Hepatocyte (in vitro differentiated cells): ENCODE measurements at regions not wholly inside any gene's neighbourhood (a gene's known extent, or its start where the extent isn't known, plus 50 kb on each side); places are given as distances from the start of the nearest gene placed in this dataset.

Experiments used
- DNase-seq: peaks from one replicate; pipeline ENCODE4 v3.0.0-alpha.2; 2016; ENCODE audit warnings: low spot score
- H2AFZ ChIP-seq: fragments of 200-600 bp; sonication (generic); 2 replicates; pipeline ENCODE4 v1.6.0; 2016; ENCODE audit warnings: antibody characterized with exemption, mild to moderate bottlenecking
- H3K27ac ChIP-seq: fragments of 200-600 bp; sonication (generic); 2 replicates; pipeline ENCODE4 v1.5.1; 2016; ENCODE audit warnings: mild to moderate bottlenecking
- H3K27me3 ChIP-seq: fragments of 200-600 bp; sonication (generic); 2 replicates; pipeline ENCODE4 v1.6.1; 2016
- H3K36me3 ChIP-seq: fragments of 200-600 bp; sonication (generic); replicated peaks from 2 replicates; pipeline ENCODE4 v1.5.1; 2016; ENCODE audit warnings: low read depth; ENCODE audit not compliant: insufficient read depth
- H3K4me1 ChIP-seq: fragments of 200-600 bp; sonication (generic); 2 replicates; pipeline ENCODE4 v1.5.1; 2016; ENCODE audit warnings: mild to moderate bottlenecking, moderate library complexity; ENCODE audit not compliant: insufficient read depth
- H3K4me2 ChIP-seq: fragments of 200-600 bp; sonication (generic); 2 replicates; pipeline ENCODE4 v1.6.0; 2016
- H3K4me3 ChIP-seq: fragments of 200-600 bp; sonication (generic); 2 replicates; pipeline ENCODE4 v1.5.1; 2016; ENCODE audit warnings: mild to moderate bottlenecking
- H3K79me2 ChIP-seq: fragments of 200-600 bp; sonication (generic); 2 replicates; pipeline ENCODE4 v1.6.0; 2017; ENCODE audit warnings: mild to moderate bottlenecking
- H3K9me2 ChIP-seq: fragments of 200-600 bp; sonication (generic); replicated peaks from 2 replicates; pipeline ENCODE4 v1.6.0; 2017; ENCODE audit warnings: mild to moderate bottlenecking; ENCODE audit not compliant: insufficient read depth
- H3K9me3 ChIP-seq: fragments of 200-600 bp; sonication (generic); 2 replicates; pipeline ENCODE4 v1.5.1; 2016; ENCODE audit warnings: low read depth, mild to moderate bottlenecking
- H4K20me1 ChIP-seq: fragments of 200-600 bp; sonication (generic); 2 replicates; pipeline ENCODE4 v1.6.0; 2016; ENCODE audit warnings: mild to moderate bottlenecking; ENCODE audit not compliant: insufficient read depth, poor library complexity, severe bottlenecking
- EZH2 ChIP-seq: fragments of 200-600 bp; sonication (generic); IDR thresholded peaks from 2 replicates; pipeline ENCODE4 v1.6.1; 2016; ENCODE audit warnings: antibody characterized with exemption, mild to moderate bottlenecking, borderline replicate concordance
- EZH2phosphoT487 ChIP-seq: fragments of 200-600 bp; sonication (generic); IDR thresholded peaks from one replicate; pipeline ENCODE4 v1.6.1; 2018; ENCODE audit warnings: antibody characterized with exemption, mild to moderate bottlenecking, low read depth, moderate library complexity; ENCODE audit not compliant: unreplicated experiment, severe bottlenecking
- WGBS: methylation state at CpG from one replicate; pipeline ENCODE4 v1.1.6; 2016; ENCODE audit warnings: low lambda C conversion rate; ENCODE audit errors: missing lambda C conversion rate; 5-methylcytosine and 5-hydroxymethylcytosine counted together
- TF ChIP-seq, protein P1 (sequence below): fragments of 200-600 bp; sonication (generic); IDR thresholded peaks from 2 replicates; pipeline ENCODE4 v1.5.1; 2016; ENCODE audit warnings: antibody characterized with exemption, mild to moderate bottlenecking; ENCODE audit not compliant: poor library complexity

DNA sequence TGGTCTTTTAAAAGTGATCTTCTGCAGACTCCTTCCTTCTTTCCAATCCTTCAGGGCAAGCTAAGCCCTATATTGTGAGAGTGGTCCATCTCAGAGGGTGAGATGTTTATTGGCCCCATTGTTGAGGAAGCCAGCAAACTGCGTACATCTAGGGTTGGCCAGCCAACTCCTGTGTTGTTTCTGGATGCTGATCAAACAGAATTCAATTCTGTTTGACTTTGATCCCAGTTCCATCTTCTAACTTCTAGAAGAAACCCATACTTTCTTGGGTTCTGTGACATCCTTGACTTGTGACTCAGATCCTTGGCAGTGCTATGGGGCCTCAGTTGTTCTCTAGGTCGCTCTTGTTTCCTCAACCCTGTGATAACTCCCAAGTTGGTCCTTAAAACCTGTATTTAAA is 116.2 kb downstream of the LSMEM1 start:
- Histone ChIP-seq H3K27ac (no peak overlapping the region), H4K20me1 (no peaks in the 10 kb centered on the region), H3K4me3 (no peak overlapping the region), H3K4me2 (no peak overlapping the region), H3K36me3 (no peaks in the 10 kb centered on the region), H3K4me1 (peaks cover 9% of the 10 kb centered on the region), H3K27me3 (no peaks in the 10 kb centered on the region), H3K9me2 (no peaks in the 10 kb centered on the region), H3K9me3 (no peaks in the 10 kb centered on the region), H3K79me2 (no peaks in the 10 kb centered on the region), H2AFZ (no peak overlapping the region)
- 94% methylated on average over 2 of the region's 2 CpGs for WGBS
- DNase-seq, result no peak
- TF ChIP-seq EZH2, result no peak
- no peak for TF ChIP-seq EZH2phosphoT487
- TF ChIP-seq, protein P1, sequence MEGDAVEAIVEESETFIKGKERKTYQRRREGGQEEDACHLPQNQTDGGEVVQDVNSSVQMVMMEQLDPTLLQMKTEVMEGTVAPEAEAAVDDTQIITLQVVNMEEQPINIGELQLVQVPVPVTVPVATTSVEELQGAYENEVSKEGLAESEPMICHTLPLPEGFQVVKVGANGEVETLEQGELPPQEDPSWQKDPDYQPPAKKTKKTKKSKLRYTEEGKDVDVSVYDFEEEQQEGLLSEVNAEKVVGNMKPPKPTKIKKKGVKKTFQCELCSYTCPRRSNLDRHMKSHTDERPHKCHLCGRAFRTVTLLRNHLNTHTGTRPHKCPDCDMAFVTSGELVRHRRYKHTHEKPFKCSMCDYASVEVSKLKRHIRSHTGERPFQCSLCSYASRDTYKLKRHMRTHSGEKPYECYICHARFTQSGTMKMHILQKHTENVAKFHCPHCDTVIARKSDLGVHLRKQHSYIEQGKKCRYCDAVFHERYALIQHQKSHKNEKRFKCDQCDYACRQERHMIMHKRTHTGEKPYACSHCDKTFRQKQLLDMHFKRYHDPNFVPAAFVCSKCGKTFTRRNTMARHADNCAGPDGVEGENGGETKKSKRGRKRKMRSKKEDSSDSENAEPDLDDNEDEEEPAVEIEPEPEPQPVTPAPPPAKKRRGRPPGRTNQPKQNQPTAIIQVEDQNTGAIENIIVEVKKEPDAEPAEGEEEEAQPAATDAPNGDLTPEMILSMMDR, result no peak

DNA sequence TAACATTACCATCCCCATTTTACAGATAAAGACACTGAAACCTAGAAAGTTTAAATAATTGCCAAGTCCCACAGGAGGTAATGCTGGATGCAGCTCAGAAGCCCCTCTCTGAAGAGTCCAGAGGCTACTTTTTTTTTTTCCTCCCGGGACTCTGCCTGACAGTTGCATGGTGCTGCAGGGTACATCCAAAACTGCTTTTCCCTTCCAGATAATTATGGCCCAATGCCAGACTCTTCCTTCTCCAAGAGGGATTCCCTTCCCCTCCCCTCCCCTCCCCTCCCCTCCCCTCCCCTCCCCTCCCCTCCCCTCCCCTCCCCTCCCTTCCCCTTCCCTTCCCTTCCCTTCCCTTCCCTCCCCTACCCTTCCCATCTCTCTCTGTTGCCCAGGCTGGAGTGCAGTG is 122.9 kb downstream of the LSMEM1 start:
- H3K9me2 ChIP-seq, result no peaks in the 10 kb centered on the region
- WGBS, result 100% methylated on average over 1 of the region's 1 CpG
- H2AFZ ChIP-seq, result no peak overlapping the region
- no peaks in the 10 kb centered on the region for H3K36me3 ChIP-seq
- no peak overlapping the region for H3K27ac ChIP-seq
- no peak for DNase-seq
- TF ChIP-seq EZH2 (no peak), EZH2phosphoT487 (no peak)
- TF ChIP-seq, protein P1, result no peak
- no peaks in the 10 kb centered on the region for H3K9me3 ChIP-seq
- H3K4me3 ChIP-seq, result no peak overlapping the region
- peaks cover 2% of the 10 kb centered on the region for H3K27me3 ChIP-seq
- H3K4me1 ChIP-seq, result no peaks in the 10 kb centered on the region
- H3K79me2 ChIP-seq, result no peaks in the 10 kb centered on the region
- H4K20me1 ChIP-seq, result no peaks in the 10 kb centered on the region
- no peak overlapping the region for H3K4me2 ChIP-seq

DNA sequence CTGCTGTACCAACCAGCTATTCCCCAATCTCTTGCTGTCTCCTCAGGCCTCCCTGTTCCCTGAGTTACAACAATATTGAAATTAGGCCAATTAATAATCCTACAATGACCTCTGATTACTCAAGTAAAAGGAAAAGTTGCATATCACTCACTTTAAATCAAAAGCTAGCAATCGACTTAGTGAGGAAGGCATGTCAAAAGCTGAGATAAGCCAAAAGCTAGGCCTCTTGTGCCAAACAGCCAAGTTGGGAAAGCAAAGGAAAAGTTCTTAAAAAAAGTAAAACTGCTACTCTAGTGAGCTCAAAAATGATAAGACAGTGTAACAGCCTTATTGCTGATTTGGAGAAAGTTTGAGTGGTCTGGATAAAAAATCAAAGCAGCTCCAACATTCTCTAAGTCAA is 129.8 kb downstream of the LSMEM1 start:
- Histone ChIP-seq H3K79me2 (no peaks in the 10 kb centered on the region), H3K4me1 (no peaks in the 10 kb centered on the region), H3K9me2 (no peaks in the 10 kb centered on the region), H3K36me3 (no peaks in the 10 kb centered on the region), H4K20me1 (no peaks in the 10 kb centered on the region), H3K9me3 (no peaks in the 10 kb centered on the region), H3K27ac (no peak overlapping the region), H2AFZ (no peak overlapping the region), H3K27me3 (no peaks in the 10 kb centered on the region), H3K4me2 (no peak overlapping the region), H3K4me3 (no peak overlapping the region)
- DNase-seq, result no peak
- no peak for TF ChIP-seq EZH2phosphoT487
- TF ChIP-seq EZH2, result no peak
- TF ChIP-seq, protein P1, result no peak
- WGBS, result 45% methylated on average over 1 of the region's 1 CpG

DNA sequence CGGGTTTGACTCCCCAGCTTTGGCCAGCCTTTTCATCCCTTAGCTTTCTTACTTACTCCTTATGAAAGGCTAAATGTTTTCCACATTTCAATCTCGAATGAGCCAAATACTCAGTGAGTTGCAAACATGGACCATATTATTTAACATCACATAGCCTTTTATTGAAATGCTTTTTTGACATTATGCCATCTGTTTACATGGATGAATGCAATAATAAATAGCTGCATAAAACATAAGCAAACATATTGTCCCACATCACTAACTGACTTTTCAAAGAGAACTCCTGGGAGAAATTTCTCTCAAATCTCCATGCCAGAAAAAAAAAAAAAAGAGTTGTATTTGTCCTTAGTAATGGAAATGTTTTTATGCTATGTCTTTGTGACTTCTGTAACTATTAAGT is 134.9 kb downstream of the LSMEM1 start:
- no peak for TF ChIP-seq EZH2
- TF ChIP-seq, protein P1, result no peak
- TF ChIP-seq EZH2phosphoT487, result no peak
- no peaks in the 10 kb centered on the region for H4K20me1 ChIP-seq
- no peak overlapping the region for H3K4me3 ChIP-seq
- H3K27ac ChIP-seq, result no peak overlapping the region
- DNase-seq, result no peak
- no peaks in the 10 kb centered on the region for H3K27me3 ChIP-seq
- H3K79me2 ChIP-seq, result no peaks in the 10 kb centered on the region
- no peak overlapping the region for H2AFZ ChIP-seq
- H3K9me2 ChIP-seq, result no peaks in the 10 kb centered on the region
- no peaks in the 10 kb centered on the region for H3K4me1 ChIP-seq
- 85% methylated on average over 2 of the region's 2 CpGs for WGBS
- no peaks in the 10 kb centered on the region for H3K9me3 ChIP-seq
- no peaks in the 10 kb centered on the region for H3K36me3 ChIP-seq
- H3K4me2 ChIP-seq, result no peak overlapping the region
